ENCODE measurements at regions not wholly inside any gene's neighbourhood (a gene's known extent, or its start where the extent isn't known, plus 50 kb on each side); places are given as distances from the start of the nearest gene placed in this dataset.

GRCh38 chrX:109842611-109843010 lies 109.6 kb upstream of the ACSL4 start:
- TF ChIP-seq, protein P1, sequence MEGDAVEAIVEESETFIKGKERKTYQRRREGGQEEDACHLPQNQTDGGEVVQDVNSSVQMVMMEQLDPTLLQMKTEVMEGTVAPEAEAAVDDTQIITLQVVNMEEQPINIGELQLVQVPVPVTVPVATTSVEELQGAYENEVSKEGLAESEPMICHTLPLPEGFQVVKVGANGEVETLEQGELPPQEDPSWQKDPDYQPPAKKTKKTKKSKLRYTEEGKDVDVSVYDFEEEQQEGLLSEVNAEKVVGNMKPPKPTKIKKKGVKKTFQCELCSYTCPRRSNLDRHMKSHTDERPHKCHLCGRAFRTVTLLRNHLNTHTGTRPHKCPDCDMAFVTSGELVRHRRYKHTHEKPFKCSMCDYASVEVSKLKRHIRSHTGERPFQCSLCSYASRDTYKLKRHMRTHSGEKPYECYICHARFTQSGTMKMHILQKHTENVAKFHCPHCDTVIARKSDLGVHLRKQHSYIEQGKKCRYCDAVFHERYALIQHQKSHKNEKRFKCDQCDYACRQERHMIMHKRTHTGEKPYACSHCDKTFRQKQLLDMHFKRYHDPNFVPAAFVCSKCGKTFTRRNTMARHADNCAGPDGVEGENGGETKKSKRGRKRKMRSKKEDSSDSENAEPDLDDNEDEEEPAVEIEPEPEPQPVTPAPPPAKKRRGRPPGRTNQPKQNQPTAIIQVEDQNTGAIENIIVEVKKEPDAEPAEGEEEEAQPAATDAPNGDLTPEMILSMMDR (IDR thresholded peaks at IDR 0.05) = no peak
- TF ChIP-seq POLR2A (IDR thresholded peaks at IDR 0.05) = no peak
